H9 (cell line): ENCODE measurements at regions not wholly inside any gene's neighbourhood (a gene's known extent, or its start where the extent isn't known, plus 50 kb on each side); places are given as distances from the start of the nearest gene placed in this dataset.

Experiments used
- DNase-seq: peaks from one replicate; pipeline ENCODE4 v3.0.0-alpha.2; 2017
- H2AFZ ChIP-seq: one replicate; pipeline ENCODE4 v1.6.1; 2013; ENCODE audit warnings: mild to moderate bottlenecking, low read length, control low read depth, moderate library complexity
- H2AK5ac ChIP-seq: 2 replicates; pipeline ENCODE4 v1.6.1; 2013; ENCODE audit warnings: low read length, control low read depth, mixed read lengths; ENCODE audit not compliant: insufficient read length
- H2BK120ac ChIP-seq: one replicate; pipeline ENCODE4 v1.6.1; 2013; ENCODE audit warnings: low read depth, mild to moderate bottlenecking, low read length, control low read depth, inconsistent platforms; ENCODE audit not compliant: poor library complexity, severe bottlenecking
- H2BK12ac ChIP-seq: 2 replicates; pipeline ENCODE4 v1.6.1; 2013; ENCODE audit warnings: low read length, control low read depth, mixed read lengths, low read depth; ENCODE audit not compliant: insufficient read length
- H2BK15ac ChIP-seq: 2 replicates; pipeline ENCODE4 v1.6.1; 2013; ENCODE audit warnings: low read depth, low read length, control low read depth
- H2BK20ac ChIP-seq: one replicate; pipeline ENCODE4 v1.6.1; 2013; ENCODE audit warnings: low read depth, mild to moderate bottlenecking, low read length, control low read depth, inconsistent platforms; ENCODE audit not compliant: poor library complexity, severe bottlenecking
- H2BK5ac ChIP-seq: 2 replicates; pipeline ENCODE4 v1.6.1; 2013; ENCODE audit warnings: low read length, control low read depth, mixed read lengths; ENCODE audit not compliant: insufficient read length
- H3K14ac ChIP-seq: 2 replicates; pipeline ENCODE4 v1.6.1; 2013; ENCODE audit warnings: low read length, control low read depth; ENCODE audit not compliant: insufficient read depth
- H3K18ac ChIP-seq: 2 replicates; pipeline ENCODE4 v1.6.1; 2013; ENCODE audit warnings: low read depth, mild to moderate bottlenecking, mixed read lengths, low read length, control low read depth; ENCODE audit not compliant: insufficient read length
- H3K23ac ChIP-seq: 2 replicates; pipeline ENCODE4 v1.6.1; 2013; ENCODE audit warnings: low read length, control low read depth, mixed read lengths, low read depth; ENCODE audit not compliant: insufficient read length
- H3K23me2 ChIP-seq: 2 replicates; pipeline ENCODE4 v1.6.1; 2013; ENCODE audit warnings: low read depth, mild to moderate bottlenecking, mixed read lengths, low read length, control low read depth; ENCODE audit not compliant: insufficient read length, poor library complexity, severe bottlenecking
- H3K27ac ChIP-seq: 2 replicates; pipeline ENCODE4 v1.5.1; 2013; ENCODE audit warnings: low read length, control low read depth, mixed read lengths, low read depth; ENCODE audit not compliant: insufficient read length
- H3K27me3 ChIP-seq: 2 replicates; pipeline ENCODE4 v1.6.1; 2013; ENCODE audit warnings: low read length, control low read depth, inconsistent platforms; ENCODE audit not compliant: insufficient read depth
- H3K4ac ChIP-seq: 2 replicates; pipeline ENCODE4 v1.6.1; 2013; ENCODE audit warnings: low read depth, mild to moderate bottlenecking, control low read depth, inconsistent platforms, low read length, moderate library complexity
- H3K4me1 ChIP-seq: 2 replicates; pipeline ENCODE4 v1.6.1; 2013; ENCODE audit warnings: low read length, control low read depth, inconsistent platforms; ENCODE audit not compliant: insufficient read depth
- H3K4me2 ChIP-seq: 2 replicates; pipeline ENCODE4 v1.6.1; 2013; ENCODE audit warnings: low read length, control low read depth, mixed read lengths; ENCODE audit not compliant: insufficient read length, insufficient read depth
- H3K56ac ChIP-seq: 2 replicates; pipeline ENCODE4 v1.6.1; 2013; ENCODE audit warnings: low read depth, mild to moderate bottlenecking, mixed read lengths, low read length, control low read depth; ENCODE audit not compliant: insufficient read length
- H3K79me1 ChIP-seq: 2 replicates; pipeline ENCODE4 v1.6.1; 2013; ENCODE audit warnings: low read depth, mild to moderate bottlenecking, moderate library complexity, low read length, control low read depth, inconsistent platforms; ENCODE audit not compliant: insufficient read depth, poor library complexity, severe bottlenecking
- H3K79me2 ChIP-seq: 2 replicates; pipeline ENCODE4 v1.6.1; 2013; ENCODE audit warnings: low read length, control low read depth, inconsistent platforms; ENCODE audit not compliant: insufficient read depth
- H3K9ac ChIP-seq: 2 replicates; pipeline ENCODE4 v1.6.1; 2013; ENCODE audit warnings: low read length, control low read depth, mixed read lengths; ENCODE audit not compliant: insufficient read length; ENCODE audit errors: extremely low read depth
- H3K9me3 ChIP-seq: one replicate; pipeline ENCODE4 v1.6.1; 2013; ENCODE audit warnings: low read depth, low read length, inconsistent platforms; ENCODE audit not compliant: control insufficient read depth
- H3T11ph ChIP-seq: one replicate; pipeline ENCODE4 v1.6.1; 2013; ENCODE audit warnings: mild to moderate bottlenecking, low read length, control low read depth, inconsistent platforms
- H4K20me1 ChIP-seq: one replicate; pipeline ENCODE4 v1.6.1; 2013; ENCODE audit not compliant: control insufficient read depth, insufficient read length, insufficient read depth
- H4K5ac ChIP-seq: 2 replicates; pipeline ENCODE4 v1.6.1; 2013; ENCODE audit warnings: low read depth, mild to moderate bottlenecking, mixed read lengths, low read length, control low read depth; ENCODE audit not compliant: insufficient read length
- H4K8ac ChIP-seq: replicated peaks from 2 replicates; pipeline ENCODE4 v1.6.1; 2013; ENCODE audit warnings: low read length, control low read depth, mixed read lengths, low read depth; ENCODE audit not compliant: insufficient read length
- H4K91ac ChIP-seq: 2 replicates; pipeline ENCODE4 v1.6.1; 2013; ENCODE audit warnings: low read depth, mild to moderate bottlenecking, moderate library complexity, mixed read lengths, low read length, control low read depth; ENCODE audit not compliant: insufficient read length
- H3K27ac Mint-ChIP-seq, 3 experiments: 2 replicates in 2 of 3; 3 replicates in 1 of 3; pipeline ENCODE4 v1.8.0; 2020 to 2021; ENCODE audit warnings: mixed read lengths in 3 of 3, mild to moderate bottlenecking in 1 of 3, moderate library complexity in 1 of 3
- H3K27me3 Mint-ChIP-seq: 2 replicates; pipeline ENCODE4 v1.8.0; 2021; ENCODE audit warnings: low read depth, mild to moderate bottlenecking, moderate library complexity, mixed read lengths
- H3K36me3 Mint-ChIP-seq, 3 experiments: 2 replicates in 2 of 3; 3 replicates in 1 of 3; pipeline ENCODE4 v1.8.0; 2020 to 2021; ENCODE audit warnings: low read depth in 3 of 3, mixed read lengths in 3 of 3; ENCODE audit not compliant: insufficient read depth in 1 of 3
- H3K4me1 Mint-ChIP-seq, 2 experiments: 2 replicates each; pipeline ENCODE4 v1.8.0; 2020; ENCODE audit warnings: mixed read lengths in 2 of 2
- H3K4me3 Mint-ChIP-seq, 2 experiments: 2 replicates in 1 of 2; 3 replicates in 1 of 2; pipeline ENCODE4 v1.8.0; 2020 to 2021; ENCODE audit warnings: mild to moderate bottlenecking in 2 of 2, mixed read lengths in 2 of 2, moderate library complexity in 1 of 2
- H3K9me3 Mint-ChIP-seq, 2 experiments: 2 replicates in 1 of 2; 3 replicates in 1 of 2; pipeline ENCODE4 v1.8.0; 2020; ENCODE audit warnings: mild to moderate bottlenecking in 2 of 2, mixed read lengths in 2 of 2, moderate library complexity in 1 of 2
- CTCF ChIP-seq: fragments of 200-600 bp; sonication (generic); conservative IDR thresholded peaks from 3 replicates; pipeline ENCODE4 v1.8.0; 2021; ENCODE audit warnings: antibody characterized with exemption, mild to moderate bottlenecking
- WGBS: extraction: QIAGEN DNeasy Blood & Tissue Kit; methylation state at CpG from one replicate; pipeline ENCODE4 v1.1.7; 2013; ENCODE audit warnings: missing lambda C conversion rate, low lambda C conversion rate, mixed read lengths; ENCODE audit not compliant: insufficient read length; ENCODE audit errors: extremely low coverage; 5-methylcytosine and 5-hydroxymethylcytosine counted together

DNA sequence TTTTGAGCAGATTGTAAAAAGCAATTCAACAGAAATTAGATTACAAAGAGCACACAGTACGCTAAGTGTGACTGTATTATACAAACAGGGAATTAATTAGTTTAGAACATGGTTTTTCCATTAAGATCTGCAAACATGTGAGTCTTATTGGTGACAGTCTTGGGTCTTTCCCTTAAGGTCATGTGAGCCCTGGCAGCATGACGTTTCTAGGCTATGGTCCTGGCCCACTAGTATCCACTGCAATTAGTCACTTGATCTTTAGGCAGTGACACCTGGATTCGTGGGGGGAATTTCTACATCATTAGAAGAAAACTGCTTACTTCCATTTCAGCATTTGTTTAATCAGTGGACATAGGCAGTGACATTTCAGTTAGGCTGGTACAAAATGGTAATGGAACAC lies 360.2 kb upstream of the NR2F2 start:
- H3K18ac ChIP-seq: no peak overlapping the region
- H4K5ac ChIP-seq: no peak overlapping the region
- Mint-ChIP-seq H3K4me3 (no peak overlapping the region), H3K4me1 (no peaks in the 10 kb centered on the region), H3K9me3 (no peaks in the 10 kb centered on the region), H3K27me3 (peaks cover 8% of the 10 kb centered on the region), H3K27ac (no peak overlapping the region), H3K36me3 (no peaks in the 10 kb centered on the region)
- no peak overlapping the region for H2BK5ac ChIP-seq
- no peak overlapping the region for H3K56ac ChIP-seq
- no peak overlapping the region for H2AK5ac ChIP-seq
- no peaks in the 10 kb centered on the region for H3K9me3 ChIP-seq
- no peaks in the 10 kb centered on the region for H3K79me2 ChIP-seq
- H3K27me3 ChIP-seq: no peaks in the 10 kb centered on the region
- H3K79me1 ChIP-seq: no peaks in the 10 kb centered on the region
- no peak overlapping the region for H2BK15ac ChIP-seq
- H4K8ac ChIP-seq: no peak overlapping the region
- no peak overlapping the region for H3K9ac ChIP-seq
- H3K23me2 ChIP-seq: no peaks in the 10 kb centered on the region
- H3K27ac ChIP-seq: no peak overlapping the region
- no peaks in the 10 kb centered on the region for H3K4me1 ChIP-seq
- no peaks in the 10 kb centered on the region for H4K20me1 ChIP-seq
- H2BK120ac ChIP-seq: no peak overlapping the region
- H2AFZ ChIP-seq: no peak overlapping the region
- H3K4me2 ChIP-seq: no peak overlapping the region
- WGBS: no CpG with 5 or more reads among the region's 3 CpGs
- H3K14ac ChIP-seq: no peak overlapping the region
- H2BK20ac ChIP-seq: no peak overlapping the region
- DNase-seq: no peak
- no peak overlapping the region for H3T11ph ChIP-seq
- no peak overlapping the region for H4K91ac ChIP-seq
- TF ChIP-seq CTCF: no peak
- no peak overlapping the region for H2BK12ac ChIP-seq
- no peak overlapping the region for H3K4ac ChIP-seq
- H3K23ac ChIP-seq: no peak overlapping the region
